Activated CD8-positive, alpha-beta T cell treated with anti-CD3 and anti-CD28 coated beads for 36 hours (primary cell): ENCODE measurements at regions not wholly inside any gene's neighbourhood (a gene's known extent, or its start where the extent isn't known, plus 50 kb on each side); places are given as distances from the start of the nearest gene placed in this dataset.

Experiments
- ATAC-seq: fragments of 200-7000 bp; cut with Tn5 transposase; one replicate; pipeline ENCODE4 v1.10.0; 2021; ENCODE audit warnings: mild to moderate bottlenecking, moderate library complexity
- CTCF ChIA-PET: fragments of 350-600 bp; sonication (Branson Sonifier 250); formaldehyde crosslinking; loops from one replicate; lab custom pipeline; 2021; ENCODE audit warnings: antibody characterized with exemption; lab: Charles Lee
- POLR2A ChIA-PET: fragments of 350-600 bp; sonication (Branson Sonifier 250); formaldehyde crosslinking; loops from one replicate; lab custom pipeline; 2021; ENCODE audit warnings: antibody characterized with exemption; lab: Charles Lee
- DNase-seq: peaks from one replicate; pipeline ENCODE4 v3.0.0-alpha.2; 2020
- H3K27ac Mint-ChIP-seq: one replicate; pipeline ENCODE4 v1.8.0; 2021; ENCODE audit warnings: mild to moderate bottlenecking, mixed read lengths
- H3K27me3 Mint-ChIP-seq: one replicate; pipeline ENCODE4 v1.8.0; 2021; ENCODE audit warnings: mixed read lengths
- H3K36me3 Mint-ChIP-seq: one replicate; pipeline ENCODE4 v1.8.0; 2021; ENCODE audit warnings: low read depth, mixed read lengths
- H3K4me1 Mint-ChIP-seq: one replicate; pipeline ENCODE4 v1.8.0; 2021; ENCODE audit warnings: low read depth, mixed read lengths
- H3K4me3 Mint-ChIP-seq: one replicate; pipeline ENCODE4 v1.8.0; 2021; ENCODE audit warnings: mild to moderate bottlenecking, moderate library complexity, mixed read lengths
- H3K9me3 Mint-ChIP-seq: one replicate; pipeline ENCODE4 v1.8.0; 2021; ENCODE audit warnings: mixed read lengths
- intact Hi-C: fragments of 100-400 bp; cut with micrococcal nuclease; formaldehyde crosslinking; loops from one replicate; pipeline ENCODE4 v1.10.0; 2022
- TF ChIP-seq, protein P1 (sequence below): fragments of 200-600 bp; IDR thresholded peaks from one replicate; pipeline ENCODE4 v1.8.0; 2022; ENCODE audit warnings: antibody characterized with exemption, mild to moderate bottlenecking

DNA sequence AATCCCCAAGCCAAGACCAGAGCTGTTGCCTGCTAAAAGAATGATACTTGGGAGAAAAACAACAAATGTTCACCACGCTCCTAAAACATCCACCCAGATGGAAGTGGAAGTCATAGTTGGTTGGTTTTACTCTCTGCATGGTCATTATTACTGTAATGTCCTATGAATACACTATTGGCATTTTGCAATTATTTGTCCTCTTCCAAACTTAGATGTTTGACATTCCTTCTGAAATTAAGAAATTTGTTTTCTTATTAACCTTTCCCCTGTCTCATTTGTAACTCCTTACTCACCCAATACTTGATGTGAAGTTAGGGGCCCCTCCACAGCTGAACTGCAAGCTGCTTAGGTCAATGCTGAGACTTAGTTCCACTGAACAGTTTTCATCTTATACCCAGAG is 383.3 kb downstream of the INHBA start:
- TF ChIP-seq, protein P1, sequence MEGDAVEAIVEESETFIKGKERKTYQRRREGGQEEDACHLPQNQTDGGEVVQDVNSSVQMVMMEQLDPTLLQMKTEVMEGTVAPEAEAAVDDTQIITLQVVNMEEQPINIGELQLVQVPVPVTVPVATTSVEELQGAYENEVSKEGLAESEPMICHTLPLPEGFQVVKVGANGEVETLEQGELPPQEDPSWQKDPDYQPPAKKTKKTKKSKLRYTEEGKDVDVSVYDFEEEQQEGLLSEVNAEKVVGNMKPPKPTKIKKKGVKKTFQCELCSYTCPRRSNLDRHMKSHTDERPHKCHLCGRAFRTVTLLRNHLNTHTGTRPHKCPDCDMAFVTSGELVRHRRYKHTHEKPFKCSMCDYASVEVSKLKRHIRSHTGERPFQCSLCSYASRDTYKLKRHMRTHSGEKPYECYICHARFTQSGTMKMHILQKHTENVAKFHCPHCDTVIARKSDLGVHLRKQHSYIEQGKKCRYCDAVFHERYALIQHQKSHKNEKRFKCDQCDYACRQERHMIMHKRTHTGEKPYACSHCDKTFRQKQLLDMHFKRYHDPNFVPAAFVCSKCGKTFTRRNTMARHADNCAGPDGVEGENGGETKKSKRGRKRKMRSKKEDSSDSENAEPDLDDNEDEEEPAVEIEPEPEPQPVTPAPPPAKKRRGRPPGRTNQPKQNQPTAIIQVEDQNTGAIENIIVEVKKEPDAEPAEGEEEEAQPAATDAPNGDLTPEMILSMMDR = no peak
- CTCF ChIA-PET = no interaction called here
- no peak for ATAC-seq
- Mint-ChIP-seq H3K36me3 (no peaks in the 10 kb centered on the region), H3K4me1 (no peaks in the 10 kb centered on the region), H3K9me3 (no peaks in the 10 kb centered on the region), H3K4me3 (no peak overlapping the region), H3K27me3 (no peaks in the 10 kb centered on the region), H3K27ac (no peak overlapping the region)
- intact Hi-C loops = no loop called here
- POLR2A ChIA-PET = no interaction called here
- no peak for DNase-seq

- intact Hi-C loops = no loop called here
- Mint-ChIP-seq H3K36me3 (no peaks in the 10 kb centered on the region), H3K27ac (no peak overlapping the region), H3K9me3 (no peaks in the 10 kb centered on the region), H3K27me3 (no peaks in the 10 kb centered on the region), H3K4me3 (no peak overlapping the region), H3K4me1 (no peaks in the 10 kb centered on the region)
- TF ChIP-seq, protein P1 = no peak
- CTCF ChIA-PET = interaction anchor here (1.0 kb wide), 1 partner anchor 11 kb away, joined by 3 read pairs; no protein-coding TSS in a partner anchor
- no peak for DNase-seq
- ATAC-seq = no peak
- POLR2A ChIA-PET = no interaction called here
These were observed 386.5 kb downstream of the INHBA start for GRCh38 chr7:41316410-41316809.

GRCh38 chr7:41315764-41316163 is 387.1 kb downstream of the INHBA start:
- no peaks in the 10 kb centered on the region for H3K36me3 Mint-ChIP-seq
- no peaks in the 10 kb centered on the region for H3K9me3 Mint-ChIP-seq
- no peaks in the 10 kb centered on the region for H3K27me3 Mint-ChIP-seq
- TF ChIP-seq, protein P1 = no peak
- ChIA-PET CTCF (interaction anchor here (1.0 kb wide), 1 partner anchor 12 kb away, joined by 3 read pairs; no protein-coding TSS in a partner anchor), POLR2A (no interaction called here)
- no peak for DNase-seq
- ATAC-seq = no peak
- no peaks in the 10 kb centered on the region for H3K4me1 Mint-ChIP-seq
- H3K4me3 Mint-ChIP-seq = no peak overlapping the region
- intact Hi-C loops = no loop called here
- no peak overlapping the region for H3K27ac Mint-ChIP-seq

GRCh38 chr7:41313171-41313570 is 389.7 kb downstream of the INHBA start:
- Mint-ChIP-seq H3K36me3 (no peaks in the 10 kb centered on the region), H3K4me1 (no peaks in the 10 kb centered on the region), H3K4me3 (no peak overlapping the region), H3K27ac (no peak overlapping the region), H3K9me3 (no peaks in the 10 kb centered on the region), H3K27me3 (no peaks in the 10 kb centered on the region)
- TF ChIP-seq, protein P1 = no peak
- CTCF ChIA-PET = no interaction called here
- POLR2A ChIA-PET = no interaction called here
- ATAC-seq (no peak), DNase-seq (no peak)
- intact Hi-C loops = no loop called here

DNA sequence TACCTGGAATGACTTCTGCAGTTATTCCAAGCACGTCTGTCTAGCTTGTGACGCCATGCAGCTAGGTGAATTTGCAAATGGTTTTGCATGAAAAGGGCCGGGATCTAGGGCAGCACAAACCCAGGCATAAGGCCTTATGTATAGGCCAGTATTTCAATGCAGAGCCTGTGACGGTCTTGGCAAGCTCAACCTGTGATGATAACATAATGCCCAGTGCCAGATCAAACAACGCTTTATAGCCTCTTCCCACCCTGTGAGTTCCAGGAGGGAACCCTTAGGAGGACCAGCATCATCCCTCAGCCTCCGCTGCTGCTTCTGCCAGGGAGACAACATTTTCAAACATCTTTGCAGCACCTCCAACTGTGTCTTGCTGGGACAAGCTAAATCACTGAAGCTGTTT is 390.7 kb downstream of the INHBA start:
- Mint-ChIP-seq H3K27me3 (no peaks in the 10 kb centered on the region), H3K4me1 (no peaks in the 10 kb centered on the region), H3K27ac (no peak overlapping the region), H3K36me3 (no peaks in the 10 kb centered on the region), H3K9me3 (no peaks in the 10 kb centered on the region), H3K4me3 (no peak overlapping the region)
- TF ChIP-seq, protein P1 = no peak
- ChIA-PET CTCF (no interaction called here), POLR2A (no interaction called here)
- intact Hi-C loops = no loop called here
- ATAC-seq = no peak
- no peak for DNase-seq
